GM19328 (cell line): ENCODE measurements at regions not wholly inside any gene's neighbourhood (a gene's known extent, or its start where the extent isn't known, plus 50 kb on each side); places are given as distances from the start of the nearest gene placed in this dataset.

Experiments
- ATAC-seq: cut with Tn5 transposase; IDR thresholded peaks from one replicate; pipeline ENCODE4 v1.9.1; 2021; ENCODE audit warnings: mild to moderate bottlenecking, moderate library complexity; ENCODE audit not compliant: unreplicated experiment

GRCh38 chr6:132972254-132972653 lies 157.9 kb downstream of the RPS12 start:
- ATAC-seq: no peak

GRCh38 chr6:132972971-132973370 lies 158.6 kb downstream of the RPS12 start:
- no peak for ATAC-seq

DNA sequence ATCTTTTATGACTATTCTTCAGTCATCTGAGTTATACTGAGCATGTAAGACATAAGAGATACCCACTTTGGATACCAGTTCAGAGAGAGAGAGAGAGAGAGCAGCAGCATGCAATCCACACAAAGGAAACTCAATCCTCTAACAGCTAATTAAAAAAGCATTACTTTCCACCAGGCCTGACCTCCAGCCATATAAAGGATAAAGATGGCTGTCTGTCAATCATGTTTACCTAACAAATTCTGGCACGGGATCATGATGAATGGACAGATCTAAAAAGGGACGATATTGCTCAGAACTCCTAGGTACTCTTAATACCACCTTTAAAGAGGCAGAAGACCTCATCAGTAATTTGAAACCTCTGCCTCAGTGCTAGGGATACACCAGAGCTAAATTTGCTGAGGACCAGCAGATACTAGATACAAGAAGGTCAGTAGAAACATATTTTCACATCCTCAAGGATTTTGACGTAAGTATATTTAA lies 159.2 kb downstream of the RPS12 start:
- no peak for ATAC-seq

- no peak for ATAC-seq
Measured at GRCh38 chr6:132974122-132974521, 159.8 kb downstream of the RPS12 start.

DNA sequence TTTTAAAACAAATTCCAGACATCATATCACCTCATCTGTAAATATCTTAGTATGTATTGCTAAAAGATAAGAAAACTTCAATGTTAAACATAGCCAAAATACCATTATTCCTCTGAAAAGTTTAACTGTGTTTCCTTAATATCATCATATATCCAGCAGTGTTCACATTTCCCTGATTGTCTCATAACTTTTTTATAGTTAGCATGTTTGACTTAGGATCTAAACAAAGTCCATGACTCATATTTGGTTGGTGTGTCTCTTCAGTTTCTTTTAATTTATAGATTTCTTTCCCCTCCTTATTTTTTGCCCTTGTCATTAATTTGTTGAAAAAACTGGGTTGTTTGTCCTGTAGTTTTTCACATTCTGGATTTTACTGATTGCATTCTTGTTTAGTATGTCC lies 163.0 kb downstream of the RPS12 start:
- no peak for ATAC-seq

DNA sequence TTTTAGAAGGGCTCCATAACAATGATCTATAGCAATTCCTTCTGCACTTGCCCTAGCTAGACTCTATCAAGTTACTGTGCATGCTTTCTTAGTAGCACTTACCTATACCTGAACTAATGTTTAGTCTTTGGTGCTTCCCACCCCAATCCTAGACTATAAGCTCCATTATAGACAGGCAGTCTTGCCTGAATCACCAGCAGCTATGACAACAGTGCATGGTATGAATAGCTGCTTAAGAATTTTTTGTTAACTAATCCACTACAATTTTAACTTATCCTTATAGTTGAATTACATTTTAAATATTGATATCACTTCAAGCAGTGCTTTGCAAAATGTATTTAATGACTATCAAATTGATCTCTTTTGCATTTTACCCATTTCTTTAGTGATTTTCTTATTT lies 164.3 kb downstream of the RPS12 start:
- no peak for ATAC-seq

- no peak for ATAC-seq
Measured at GRCh38 chr6:132993738-132994137, 179.4 kb downstream of the RPS12 start.

DNA sequence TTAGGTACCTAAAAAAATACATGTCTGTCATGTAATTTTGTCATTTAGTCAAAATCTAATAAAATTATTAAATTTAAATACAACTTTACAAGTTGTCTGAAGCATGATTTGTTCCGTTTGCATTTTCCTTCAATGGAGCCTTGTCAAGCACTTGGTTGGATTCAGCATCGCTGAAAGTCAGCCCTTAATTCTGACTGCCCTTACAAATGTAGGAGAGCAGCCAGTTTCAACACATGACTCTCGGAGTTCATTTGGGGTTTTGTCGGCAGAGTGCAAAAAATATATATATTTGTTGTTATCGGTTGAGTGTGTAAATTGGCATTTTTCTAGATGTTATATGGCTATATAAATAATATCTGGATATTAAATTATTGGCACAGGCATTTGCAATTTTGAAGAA lies 180.6 kb downstream of the RPS12 start:
- ATAC-seq: no peak

GRCh38 chr6:132995432-132995831 lies 181.1 kb downstream of the RPS12 start:
- no peak for ATAC-seq

DNA sequence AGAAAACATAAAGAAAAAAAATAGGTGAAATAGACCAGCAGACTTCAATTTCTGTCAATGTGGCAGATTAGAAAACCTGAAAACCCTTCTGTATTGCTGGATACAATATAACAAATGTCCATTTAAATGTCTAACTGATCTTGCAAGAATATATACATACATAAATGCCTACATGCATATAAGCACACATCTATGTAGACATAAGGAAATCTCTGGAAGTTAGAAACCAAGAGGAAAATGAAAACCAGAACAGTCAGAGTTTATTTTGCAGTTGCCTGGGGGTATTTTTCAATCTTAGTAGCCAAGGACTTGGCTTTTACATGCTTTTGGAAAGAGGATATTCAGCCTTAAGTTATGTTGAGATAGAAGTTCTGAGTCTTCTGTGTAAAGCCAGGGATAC lies 184.0 kb downstream of the RPS12 start:
- no peak for ATAC-seq

DNA sequence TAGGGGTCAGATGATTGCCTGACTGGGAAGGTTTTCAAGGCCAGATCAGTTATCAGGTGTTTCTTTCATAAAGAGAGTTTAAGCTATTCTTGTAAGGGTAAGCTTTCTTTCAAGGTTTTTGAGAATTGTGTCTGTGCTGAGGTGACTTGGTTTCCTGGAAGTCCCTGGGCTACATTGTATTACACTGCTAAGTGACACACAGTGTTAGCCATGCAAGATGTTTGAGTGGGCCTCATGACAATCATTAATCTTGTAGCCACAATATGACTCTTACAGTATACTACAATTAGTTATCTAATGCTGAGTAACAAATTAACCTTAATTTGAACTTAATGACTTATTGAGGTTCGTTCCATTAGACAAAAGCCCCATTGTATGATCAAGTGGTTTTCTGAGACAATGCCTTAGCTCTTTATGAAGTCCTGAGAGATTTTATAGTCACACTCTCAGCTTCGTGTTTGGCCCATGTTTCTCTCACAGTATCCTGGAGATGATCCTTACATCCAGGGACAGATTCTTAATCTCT lies 186.7 kb downstream of the RPS12 start:
- ATAC-seq: no peak

DNA sequence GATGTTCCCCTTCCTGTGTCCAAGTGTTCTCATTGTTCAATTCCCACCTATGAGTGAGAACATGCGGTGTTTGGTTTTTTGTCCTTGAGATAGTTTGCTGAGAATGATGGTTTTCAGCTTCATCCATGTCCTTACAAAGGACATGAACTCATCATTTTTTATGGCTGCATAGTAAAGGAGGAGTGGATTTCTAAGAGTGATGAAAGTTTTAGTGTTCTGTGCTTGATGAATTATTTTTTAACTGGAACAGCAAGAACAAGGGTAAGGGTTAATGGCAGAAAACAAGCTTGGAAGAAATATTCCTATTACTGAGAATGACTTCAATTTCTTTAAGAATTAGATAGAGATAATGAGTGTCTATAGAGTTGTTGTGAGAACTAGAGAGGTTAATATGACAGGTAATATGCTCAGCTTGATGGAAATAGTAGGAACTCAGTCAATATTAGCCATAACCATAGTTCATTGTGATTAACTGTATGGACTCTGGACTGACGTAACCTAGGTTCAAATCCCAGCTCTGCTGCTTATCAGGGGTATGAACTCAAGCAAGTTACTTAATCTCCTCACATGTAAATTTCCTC lies 190.0 kb downstream of the RPS12 start:
- no peak for ATAC-seq

DNA sequence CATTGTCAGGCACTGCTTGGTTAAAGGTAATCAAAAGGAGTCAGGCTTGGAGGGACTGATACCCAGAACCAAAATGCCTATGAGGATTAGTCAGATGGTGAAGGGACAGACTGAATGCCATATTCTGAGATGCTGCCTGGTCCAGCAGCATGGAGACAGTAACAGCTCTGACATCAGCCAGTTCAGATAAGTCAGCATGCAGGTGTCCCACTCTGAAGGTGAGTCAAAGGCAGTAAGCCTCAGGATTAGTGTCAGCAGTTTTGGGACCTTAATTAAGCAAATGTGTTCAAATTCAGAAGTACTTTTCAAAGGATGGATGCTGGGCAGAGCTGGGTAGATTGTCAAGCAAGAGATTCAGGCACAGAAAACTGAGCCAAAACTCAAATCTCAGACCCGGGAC lies 198.4 kb downstream of the RPS12 start:
- no peak for ATAC-seq

- ATAC-seq: no peak
Measured at GRCh38 chr6:133016631-133017030, 202.3 kb downstream of the RPS12 start.

DNA sequence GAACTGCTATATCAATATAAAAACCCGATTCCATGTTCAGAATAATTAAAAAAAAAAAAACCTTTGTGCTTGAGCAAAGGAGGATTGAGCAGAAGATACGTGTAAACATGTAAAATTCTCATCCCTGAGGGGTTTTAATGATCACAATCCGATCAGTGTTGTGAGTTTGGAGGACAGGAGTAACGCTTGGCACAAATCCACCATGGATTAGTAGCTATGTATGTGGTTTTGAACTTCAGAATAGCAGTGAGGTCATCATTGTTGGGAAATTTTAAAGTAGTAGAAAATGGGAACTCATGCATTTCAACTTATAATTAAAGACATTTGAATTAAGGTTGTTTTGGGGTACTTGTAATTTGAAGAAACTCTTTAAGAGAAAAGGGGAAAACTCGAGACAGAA lies 203.2 kb downstream of the RPS12 start:
- no peak for ATAC-seq

GRCh38 chr6:133026705-133027104 lies 212.3 kb downstream of the RPS12 start:
- ATAC-seq: no peak

DNA sequence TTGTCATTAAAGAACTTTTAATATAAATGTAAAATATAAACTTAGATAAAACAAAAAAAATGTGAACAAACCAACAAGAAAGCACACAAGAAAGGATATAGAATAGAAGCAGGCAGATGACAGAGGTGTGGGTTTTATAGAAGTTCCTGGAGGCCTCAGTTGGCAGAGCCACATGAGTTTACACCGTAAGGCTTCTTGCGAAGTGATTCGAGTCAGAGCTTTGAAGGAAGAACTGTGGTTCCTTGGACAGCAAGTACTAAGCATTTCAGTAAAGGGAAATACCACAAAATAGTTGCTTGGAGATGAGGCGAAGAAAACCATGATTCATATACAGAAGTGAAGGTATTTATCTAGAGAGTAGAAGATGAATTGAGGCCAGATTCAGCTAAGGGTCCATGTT lies 207.9 kb upstream of the EYA4 start:
- no peak for ATAC-seq

DNA sequence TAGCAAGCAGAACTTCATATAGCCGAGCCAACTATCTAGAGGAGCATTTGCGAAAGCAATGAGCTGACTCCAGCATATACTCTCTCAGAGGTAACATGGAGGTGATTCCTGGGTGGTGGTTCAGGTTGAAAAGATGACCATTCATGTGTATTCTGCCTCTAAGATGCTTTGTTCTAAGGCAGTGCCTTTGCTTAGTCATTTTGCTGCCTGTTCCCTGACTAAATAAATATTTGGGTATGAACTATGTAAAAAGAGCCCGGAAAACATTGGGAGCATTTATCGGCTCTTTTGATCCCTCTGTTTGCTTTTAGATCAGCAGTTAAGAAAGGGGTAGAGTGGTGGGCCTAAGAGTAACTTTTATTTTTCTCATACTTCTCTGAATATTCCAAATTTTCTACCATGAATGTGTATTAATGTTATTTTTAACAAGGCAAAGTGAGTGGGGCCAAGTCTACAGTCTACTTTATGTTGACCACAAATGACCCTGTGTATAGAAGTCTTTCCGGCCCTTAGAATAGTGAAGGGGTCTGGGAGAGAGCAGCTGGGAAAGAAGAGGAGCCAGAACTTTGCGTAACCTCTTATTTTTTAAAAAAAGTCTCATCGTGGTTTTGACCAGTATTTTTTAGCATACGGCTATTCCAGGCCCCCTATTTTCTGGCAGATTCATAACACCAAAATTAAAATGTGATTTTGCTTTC lies 206.5 kb upstream of the EYA4 start:
- no peak for ATAC-seq

DNA sequence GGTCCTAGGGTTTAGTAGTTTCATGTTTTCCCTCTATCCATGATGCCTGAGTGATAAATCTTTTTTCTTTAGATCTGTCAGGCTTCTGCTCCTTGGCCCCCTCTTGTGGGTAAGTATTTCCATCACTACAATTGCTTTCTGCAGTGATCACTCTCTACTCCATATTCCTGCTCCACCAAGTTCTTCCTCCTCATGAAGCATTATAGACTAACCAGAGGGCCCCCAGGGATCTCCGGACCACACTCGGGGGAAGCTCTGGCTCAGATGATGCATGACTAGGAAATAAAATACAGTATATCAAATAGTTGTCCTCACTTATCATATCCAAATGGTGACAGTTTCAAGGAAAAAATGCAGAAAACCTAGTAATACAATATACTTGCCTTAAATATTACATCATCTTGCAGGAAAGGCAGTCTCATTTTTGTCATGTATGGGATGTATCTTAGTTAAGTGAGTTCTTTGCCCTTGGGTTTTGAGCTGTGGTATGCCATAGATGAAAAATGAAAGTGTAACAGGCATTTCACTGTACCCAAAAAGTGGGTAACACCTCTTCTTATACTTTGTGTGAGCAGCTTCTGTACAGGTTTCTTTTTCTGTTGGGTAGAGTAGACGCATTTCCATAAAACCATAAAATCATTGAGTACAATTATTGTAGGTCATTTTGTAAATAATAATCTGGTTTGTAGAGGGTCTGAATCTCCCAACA lies 200.9 kb upstream of the EYA4 start:
- ATAC-seq: no peak

DNA sequence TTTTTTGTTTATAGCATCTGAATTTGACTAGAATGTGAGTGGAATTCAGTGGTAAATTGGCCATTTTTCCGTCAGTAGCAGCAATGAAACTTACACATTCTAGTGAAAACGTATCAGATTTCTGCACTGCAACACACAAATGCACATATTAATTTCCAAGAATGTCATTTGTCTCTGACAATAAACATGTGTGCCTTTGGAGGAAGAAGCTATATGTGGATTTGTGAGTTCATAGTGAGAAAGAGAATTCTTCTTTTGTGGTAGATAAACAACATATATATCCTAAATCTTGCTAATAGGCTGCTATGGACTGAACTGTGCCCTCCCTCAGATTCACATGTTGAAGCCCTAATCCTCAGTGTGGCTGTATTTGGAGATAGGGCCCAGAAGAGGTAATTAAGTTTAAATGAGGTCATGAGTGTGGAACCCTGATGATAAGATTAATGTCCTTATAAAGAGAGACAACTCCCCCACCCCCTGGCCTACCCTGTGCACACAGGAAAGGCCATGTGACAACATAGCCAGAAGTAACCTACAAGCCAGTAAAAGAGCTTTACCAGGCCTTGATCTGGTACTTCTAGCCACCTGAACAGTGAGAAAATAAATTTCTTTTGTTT lies 200.2 kb upstream of the EYA4 start:
- no peak for ATAC-seq

DNA sequence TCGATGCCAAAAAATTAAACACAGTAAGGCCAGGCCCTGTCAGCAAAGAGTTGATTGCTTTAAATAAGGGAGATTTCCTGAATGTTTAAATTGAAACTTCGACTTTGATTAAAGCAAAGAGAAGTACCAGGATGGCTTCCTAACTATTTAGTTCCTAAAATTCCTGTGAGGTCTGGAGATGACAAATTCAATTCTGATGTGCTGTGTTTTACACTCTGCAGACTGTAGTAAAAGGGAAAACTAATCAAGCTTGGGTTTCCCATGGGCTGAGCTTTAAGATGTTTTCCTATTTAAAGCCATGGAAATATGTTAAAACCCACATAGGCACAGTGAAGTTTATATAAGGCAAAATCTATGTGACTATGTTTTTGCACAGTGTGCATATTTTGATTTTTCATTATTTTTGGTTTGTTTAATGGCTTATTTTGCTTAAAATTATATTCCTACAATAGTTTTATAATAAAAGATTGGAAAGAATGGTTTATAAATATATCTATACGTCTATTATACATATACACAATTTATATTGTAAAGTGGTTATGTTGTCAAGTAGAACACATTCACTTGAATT lies 198.5 kb upstream of the EYA4 start:
- no peak for ATAC-seq
